Peyer's patch (tissue), 4 donors: ENCODE measurements at regions not wholly inside any gene's neighbourhood (a gene's known extent, or its start where the extent isn't known, plus 50 kb on each side); places are given as distances from the start of the nearest gene placed in this dataset.

ENCODE experiments used
- CTCF ChIP-seq, 6 experiments: fragments of 450-650 bp in 4 of 6; fragments of 200-600 bp in 2 of 6; sonication (generic) in 1 of 6; IDR thresholded peaks; one replicate each; pipeline ENCODE4 v1.5.1; 2017 to 2019; ENCODE audit warnings: antibody characterized with exemption in 6 of 6, mild to moderate bottlenecking in 3 of 6, moderate library complexity in 1 of 6
- POLR2A ChIP-seq, 2 donors: fragments of 450-650 bp; IDR thresholded peaks; one replicate each; pipeline ENCODE4 v1.5.1; 2017; ENCODE audit warnings: antibody characterized with exemption in 2 of 2, mild to moderate bottlenecking in 2 of 2, moderate library complexity in 2 of 2

- TF ChIP-seq CTCF (IDR thresholded peaks at IDR 0.05): no peak
- TF ChIP-seq POLR2A (IDR thresholded peaks at IDR 0.05): no peak
These were observed 51.2 kb upstream of the LRP8 start for GRCh38 chr1:53378932-53379661.
